GM19438 (cell line): ENCODE measurements at regions not wholly inside any gene's neighbourhood (a gene's known extent, or its start where the extent isn't known, plus 50 kb on each side); places are given as distances from the start of the nearest gene placed in this dataset.

ENCODE experiments used
- ATAC-seq: cut with Tn5 transposase; IDR thresholded peaks from one replicate; pipeline ENCODE4 v1.9.1; 2021; ENCODE audit warnings: low read depth; ENCODE audit not compliant: unreplicated experiment

DNA sequence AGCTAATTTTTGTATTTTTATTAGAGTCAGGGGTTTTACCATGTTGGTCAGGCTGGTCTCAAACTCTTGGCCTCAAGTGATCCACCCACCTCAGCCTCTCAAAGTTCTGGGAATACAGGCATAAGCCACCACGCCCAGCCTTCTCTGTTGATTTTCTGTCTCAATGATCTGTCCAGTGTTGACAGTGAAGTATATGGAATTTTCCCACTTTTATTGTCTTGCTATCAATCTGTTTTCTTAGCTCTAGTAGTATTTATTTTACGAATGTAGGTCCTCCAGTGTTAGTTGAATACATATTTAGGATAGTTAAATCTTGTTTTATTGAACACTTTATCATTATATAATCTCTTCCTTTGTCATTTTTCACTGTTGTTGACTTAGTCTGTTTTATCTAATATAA lies 1603.9 kb downstream of the ADGRL3 start:
- ATAC-seq: no peak

DNA sequence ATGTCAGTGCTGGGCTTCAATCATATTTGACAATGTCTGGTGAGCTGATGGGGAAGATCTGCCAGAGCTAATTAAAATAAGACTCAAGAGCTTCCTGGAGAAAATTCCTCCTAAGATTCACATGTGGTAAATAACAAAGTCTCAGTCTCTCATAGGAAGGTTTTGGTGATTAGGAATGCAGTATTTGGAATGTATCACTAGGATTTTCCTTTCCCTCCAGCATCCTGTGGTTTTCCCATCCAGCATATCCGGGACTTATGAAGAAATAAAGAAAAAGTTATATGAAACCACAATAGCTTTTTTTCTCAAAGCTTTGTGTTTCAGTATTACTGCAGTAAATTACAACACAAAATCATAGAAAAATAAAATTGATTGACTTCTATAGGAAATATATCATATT lies 1597.1 kb downstream of the ADGRL3 start:
- ATAC-seq: no peak

DNA sequence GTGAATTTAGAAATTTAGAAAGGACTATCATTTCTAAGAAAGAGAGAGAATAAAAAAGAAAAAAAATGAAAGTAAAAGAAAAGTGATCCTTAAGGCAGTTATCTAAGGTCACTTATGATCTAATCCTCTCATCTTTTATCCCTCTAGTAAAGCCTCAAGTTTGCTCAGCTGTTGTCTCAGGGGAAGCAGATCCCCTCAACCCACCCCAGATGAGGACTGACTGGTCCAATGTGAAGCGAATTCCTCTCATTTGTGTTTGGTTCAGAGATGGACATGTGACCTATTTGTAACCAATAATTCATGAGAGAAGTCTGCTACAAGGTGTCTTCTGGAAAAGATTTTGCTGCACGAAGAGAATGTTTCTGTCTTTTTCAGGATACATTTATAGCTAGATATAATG lies 1591.3 kb downstream of the ADGRL3 start:
- ATAC-seq: no peak

DNA sequence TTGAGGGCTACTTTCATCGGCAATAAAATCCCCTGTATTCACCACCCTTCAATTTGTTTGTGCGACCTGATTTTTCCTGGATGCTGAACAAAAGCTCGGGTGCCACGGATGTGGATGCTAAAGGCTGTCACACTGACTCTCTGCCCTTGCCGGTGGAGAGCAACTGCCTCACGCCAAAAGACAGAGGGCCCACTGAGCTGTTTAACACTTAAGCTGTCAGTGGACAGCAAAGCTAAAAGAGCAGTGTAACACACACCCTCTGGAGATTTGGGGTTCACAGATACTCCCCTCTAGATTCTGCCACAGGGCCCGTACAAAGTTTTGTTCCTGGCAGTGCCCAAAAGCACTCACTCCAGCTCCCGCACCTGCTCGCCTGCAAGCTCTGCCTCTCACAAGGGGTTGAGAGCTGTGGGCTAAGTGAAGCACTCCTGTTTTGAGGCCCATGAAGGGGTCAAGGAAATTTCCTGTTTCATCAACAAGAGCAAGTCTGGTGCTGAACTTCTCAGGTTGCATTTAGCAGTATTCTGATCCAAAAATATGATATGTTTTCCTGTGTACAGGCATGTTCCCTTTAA lies 1571.9 kb downstream of the ADGRL3 start:
- ATAC-seq: no peak

DNA sequence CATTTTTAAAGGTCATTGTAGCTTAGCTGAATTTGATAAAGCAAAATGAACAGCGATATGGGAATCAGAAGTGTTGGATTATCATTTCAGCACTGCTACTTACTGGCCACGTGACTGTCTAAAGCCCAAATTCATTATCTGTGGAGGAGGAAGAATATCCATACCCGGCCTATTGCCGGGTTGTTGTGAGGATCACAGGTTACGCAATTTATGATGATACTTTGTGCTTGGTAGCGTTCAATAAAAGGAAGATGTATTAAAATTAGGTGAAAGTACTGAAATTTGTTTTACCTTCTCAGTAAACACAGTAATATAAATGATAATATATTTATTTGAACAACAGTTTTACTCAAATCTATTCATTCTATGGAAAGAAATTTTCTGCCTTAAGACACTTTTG lies 1540.2 kb downstream of the ADGRL3 start:
- no peak for ATAC-seq

DNA sequence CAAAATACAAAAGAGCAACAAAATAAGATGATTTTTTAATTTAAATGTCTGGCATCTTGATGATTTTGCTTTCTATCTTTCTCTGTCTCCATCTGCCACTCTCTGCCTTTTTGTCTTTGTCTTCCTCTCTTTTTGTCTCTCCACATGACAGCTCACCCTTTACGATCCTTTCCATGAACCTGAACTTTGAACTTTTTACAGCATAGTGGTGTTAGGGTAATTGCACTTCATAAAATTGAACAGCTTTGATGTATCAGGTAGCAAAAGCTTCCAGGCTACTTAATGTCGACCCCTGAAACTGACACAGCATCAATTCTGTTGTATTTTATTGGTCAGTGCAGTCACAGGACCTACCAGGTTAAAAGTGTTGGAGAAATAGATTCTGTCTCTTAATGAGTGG lies 1517.0 kb downstream of the ADGRL3 start:
- ATAC-seq: no peak

DNA sequence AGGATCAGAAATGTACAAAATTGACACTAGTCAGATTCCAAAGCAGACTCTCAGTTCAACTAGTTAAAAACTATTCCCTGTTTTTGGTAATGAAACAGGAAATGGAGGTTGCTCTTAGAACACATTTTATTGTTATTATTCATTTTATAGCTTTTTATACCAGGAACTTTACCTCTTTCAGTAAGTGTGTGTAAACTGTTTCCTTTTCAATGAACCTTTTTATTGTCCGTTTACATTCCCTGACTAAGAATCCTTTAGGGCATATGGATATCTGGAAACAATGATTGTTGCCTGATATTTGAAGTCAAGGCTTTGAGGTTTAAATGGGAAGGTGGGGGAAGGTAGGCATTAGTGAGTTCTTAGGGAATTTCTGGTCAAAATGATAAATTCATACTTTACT lies 1511.4 kb downstream of the ADGRL3 start:
- ATAC-seq: no peak

DNA sequence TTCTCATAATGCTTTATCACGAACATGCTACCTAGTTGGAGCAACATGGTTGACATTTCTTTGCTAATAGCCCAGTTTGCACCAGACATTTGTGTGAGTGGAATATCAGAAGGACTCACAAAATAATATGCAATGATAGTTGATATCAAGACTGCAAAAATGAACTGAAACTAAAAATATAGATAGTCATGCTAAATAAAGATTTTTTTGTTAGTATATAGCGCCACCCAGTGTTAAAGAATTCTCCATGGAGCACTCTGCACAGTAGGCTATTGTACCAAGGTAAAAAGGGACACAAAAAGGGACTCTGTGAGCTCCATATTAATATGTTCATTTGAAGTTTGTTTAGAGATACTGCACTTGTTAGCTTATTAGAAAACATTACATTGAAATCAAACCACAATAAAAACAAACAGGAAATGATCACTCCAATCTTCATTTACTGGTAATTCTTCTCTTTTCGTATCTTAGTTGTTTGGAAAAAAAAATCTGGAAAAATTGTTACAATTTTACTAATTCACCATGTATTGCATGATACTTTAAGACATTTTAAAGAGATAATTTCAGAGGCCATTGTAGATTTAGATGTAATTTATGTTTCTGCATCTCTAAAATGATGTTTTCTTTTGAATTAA lies 1509.6 kb downstream of the ADGRL3 start:
- ATAC-seq: no peak

DNA sequence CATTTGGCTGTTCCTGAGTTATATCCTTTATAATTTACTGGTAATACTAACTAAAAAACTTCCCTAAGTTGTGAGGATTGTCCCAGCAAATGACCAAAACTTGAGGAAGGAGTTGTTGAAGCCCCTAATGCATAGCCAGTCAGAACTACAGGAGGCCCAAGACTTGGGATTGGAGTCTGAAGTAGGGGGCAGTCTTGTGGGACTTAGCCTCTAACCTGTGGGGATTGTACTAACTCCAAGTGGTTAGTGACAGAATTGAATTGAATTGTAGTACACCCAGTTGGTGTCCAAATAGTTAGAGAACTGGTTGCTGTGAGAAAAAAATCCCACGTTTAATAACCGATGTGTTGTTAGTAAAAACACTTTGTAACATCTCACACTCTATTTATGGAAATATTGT lies 1506.3 kb downstream of the ADGRL3 start:
- ATAC-seq: no peak

DNA sequence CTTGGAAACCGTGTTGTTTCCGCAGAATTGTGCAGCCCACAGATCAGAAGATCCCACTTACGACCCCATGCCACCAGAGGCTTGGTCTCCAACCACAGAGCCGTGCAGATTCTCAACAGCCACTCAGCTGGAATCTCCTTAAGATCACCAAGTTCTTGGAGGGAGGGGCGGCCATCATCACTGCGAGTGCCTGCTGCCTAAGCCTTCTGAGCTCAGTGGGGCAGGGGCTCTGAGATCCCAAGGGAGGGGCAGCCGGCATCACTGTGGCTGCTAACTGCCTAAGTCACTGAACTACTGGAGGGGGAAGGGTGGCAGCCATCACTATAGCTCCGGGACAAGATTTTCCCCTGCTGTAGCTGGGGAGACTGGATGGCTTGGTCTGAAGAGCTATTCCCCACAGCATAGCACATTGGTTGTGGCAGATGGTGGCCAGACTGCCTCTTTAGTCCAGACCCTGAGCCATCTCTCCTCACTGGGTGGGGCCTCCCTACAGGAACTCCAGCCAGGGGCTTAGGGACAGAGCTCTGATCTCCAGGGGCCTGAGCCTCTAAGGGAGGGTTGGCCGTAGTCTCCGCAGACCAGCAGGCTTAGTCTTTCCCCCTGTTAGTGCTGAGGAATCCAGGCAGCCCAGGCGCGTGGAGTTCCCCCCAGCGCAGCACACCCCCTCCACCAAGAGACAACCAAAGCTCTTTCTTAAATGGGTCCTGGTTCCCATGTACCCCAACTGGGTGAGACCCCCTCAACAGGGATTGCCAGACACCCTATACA lies 1483.9 kb downstream of the ADGRL3 start:
- ATAC-seq: no peak

DNA sequence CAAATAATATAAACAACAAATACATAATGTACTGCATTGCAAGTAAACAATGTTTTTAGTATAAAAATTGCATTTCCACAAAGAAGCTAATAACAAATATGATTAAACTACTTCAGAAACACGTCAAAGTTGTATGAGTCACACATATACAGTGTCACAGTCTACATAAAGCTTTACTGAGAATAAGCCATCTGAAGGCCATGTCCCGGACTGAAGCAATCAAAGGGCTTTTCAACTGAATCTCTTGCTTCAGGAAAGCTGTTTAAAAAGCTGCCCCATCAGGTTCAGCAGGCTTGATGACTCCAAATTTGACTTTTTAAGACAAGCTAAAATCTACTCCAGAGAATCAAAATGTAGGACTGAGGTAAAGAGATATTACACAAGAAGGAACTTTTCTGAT lies 1476.8 kb downstream of the ADGRL3 start:
- ATAC-seq: no peak

DNA sequence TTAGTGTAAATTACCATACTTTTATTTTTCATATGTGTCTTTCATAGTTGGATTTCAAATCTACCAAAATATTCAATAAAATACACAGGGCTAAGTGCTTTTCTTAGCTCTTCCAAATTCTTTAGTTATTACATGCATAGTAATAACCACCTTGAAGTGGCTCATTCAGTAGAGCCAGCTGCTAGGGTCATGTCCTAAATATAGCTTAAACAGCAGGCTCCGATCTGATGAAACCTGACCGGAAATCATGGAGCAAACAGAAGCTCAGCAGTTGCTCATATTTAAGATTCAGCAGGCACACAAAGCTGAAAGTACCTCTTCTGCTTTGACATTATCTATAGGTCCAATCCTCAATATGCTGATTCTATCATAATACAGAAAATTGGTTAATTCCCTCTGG lies 1470.4 kb downstream of the ADGRL3 start:
- no peak for ATAC-seq

DNA sequence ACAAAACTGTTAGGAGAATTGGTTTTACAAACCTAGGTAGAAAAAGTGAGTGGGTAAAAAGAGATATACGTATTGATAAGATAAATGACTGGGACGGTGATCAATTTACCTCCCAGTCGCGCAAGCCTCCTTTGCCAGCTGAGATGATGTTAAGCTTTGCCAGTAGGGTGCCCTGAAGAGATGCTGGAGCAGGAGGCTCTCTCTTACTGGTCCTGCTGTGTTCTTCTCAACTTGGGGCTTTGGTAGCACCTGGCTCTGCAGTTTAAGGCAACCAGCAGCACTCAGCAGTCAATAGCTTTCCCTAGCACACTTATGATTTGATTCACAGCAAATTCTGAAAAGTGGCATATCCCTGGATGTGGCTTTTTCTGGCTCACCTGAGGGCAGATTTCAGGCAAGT lies 1461.7 kb downstream of the ADGRL3 start:
- no peak for ATAC-seq

DNA sequence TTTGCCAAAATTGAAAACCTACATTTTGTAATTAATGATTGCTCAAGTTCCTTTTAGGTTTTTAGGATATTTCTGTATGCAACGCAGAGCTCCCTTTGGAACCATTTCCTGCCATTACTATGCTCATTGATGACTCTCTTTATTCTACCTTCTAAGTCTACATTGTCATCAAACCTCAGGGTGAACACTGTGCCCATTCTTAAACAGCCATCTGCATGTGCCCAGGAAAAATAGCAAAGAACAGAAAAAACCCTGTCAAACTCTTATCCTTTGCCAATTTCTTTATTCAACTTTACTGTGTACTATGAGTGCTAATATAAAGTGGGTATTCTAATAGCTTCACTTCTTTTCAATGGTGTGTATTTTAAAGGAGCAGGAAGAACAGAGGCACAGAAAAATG lies 1455.9 kb downstream of the ADGRL3 start:
- no peak for ATAC-seq

DNA sequence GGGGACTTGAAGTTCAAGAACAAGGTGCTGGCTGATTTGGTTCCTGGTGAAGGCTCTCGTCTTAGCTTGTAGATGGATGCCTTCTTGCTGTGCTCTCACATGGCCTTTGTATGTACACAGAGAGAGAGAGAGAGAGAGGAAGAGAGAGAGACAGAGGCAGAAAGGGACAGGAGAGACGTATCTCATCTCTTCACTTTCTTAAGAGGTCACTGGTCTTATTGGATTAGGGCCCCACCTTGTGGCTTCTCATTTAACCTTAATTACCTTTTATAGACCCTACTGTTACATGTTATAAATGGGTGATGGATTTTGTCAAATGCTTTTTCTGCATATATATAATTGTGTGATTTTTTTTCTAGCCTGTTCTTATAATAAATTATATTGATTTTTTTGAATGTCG lies 1444.2 kb downstream of the ADGRL3 start:
- no peak for ATAC-seq

DNA sequence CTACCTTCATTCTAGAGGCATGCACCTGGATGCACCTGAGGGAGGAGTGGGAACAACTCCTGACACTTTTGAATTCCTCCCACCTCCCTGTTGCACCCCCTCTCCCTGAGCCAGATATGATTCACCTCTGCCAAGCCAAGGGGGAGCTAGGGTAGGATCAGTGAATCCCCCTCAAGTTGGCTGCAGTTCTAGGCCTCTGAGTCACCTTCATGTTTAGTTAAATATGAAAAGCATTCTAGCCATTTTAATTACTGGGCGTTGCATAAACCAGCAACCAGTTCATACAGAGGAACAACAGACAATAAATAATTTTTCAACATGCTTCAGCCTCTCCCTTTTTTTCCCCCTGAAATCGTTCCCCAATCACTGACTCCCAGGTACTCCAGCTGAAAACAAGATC lies 1440.2 kb downstream of the ADGRL3 start:
- no peak for ATAC-seq

DNA sequence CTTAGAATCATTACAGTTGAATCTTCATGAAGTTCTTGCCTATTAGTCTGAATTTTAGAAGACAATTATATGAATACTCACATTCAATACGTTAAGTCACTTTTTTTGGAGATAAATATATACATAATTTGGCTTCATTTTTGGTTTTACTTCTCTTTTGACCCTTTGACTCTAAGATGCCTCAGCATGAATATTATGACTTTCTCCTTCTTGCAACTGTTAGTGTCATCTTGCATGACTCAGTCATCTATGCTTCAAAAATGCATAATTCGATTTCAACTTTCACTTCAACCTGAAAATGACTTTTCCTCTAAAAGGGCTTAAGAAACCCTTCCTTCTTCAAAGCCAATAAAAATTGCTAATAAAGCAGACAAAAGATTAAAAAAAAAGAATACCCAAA lies 1427.5 kb downstream of the ADGRL3 start:
- no peak for ATAC-seq

DNA sequence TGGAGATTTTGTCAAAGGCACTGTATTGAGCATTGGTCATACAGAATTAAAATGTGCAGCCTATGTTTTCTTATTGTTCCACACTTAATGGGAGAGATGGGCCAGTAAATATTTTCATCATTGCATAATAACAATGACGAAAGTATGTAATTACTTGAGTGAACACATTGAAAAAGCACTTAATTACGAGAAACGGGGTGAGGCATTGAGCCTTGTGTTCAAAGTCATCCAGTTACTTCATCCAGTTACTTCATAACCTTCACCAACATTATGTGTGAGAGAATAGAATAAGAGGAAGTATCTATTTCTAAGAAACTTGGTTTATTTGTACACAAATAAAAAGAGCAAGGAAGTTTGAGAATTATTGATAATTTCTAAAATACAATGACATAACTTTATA lies 1427.0 kb downstream of the ADGRL3 start:
- ATAC-seq: no peak

DNA sequence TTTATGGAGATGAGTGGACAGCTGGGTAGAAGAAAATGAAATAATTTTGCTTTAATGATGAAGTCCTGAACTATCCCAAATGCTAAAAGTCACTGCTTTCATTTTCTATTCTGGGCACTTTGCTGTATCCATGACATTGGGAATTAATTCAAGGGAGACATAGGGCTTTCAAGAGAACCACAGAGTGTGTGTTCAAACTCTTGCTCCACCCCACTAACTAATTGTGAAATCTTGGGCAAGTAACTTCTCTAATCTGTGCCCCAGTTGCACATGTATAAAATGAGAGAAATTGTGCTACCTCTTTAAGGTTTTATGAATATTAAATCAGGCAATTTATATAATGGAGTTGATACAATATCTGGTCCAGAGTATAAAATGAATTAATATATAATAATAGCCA lies 1422.0 kb downstream of the ADGRL3 start:
- no peak for ATAC-seq

DNA sequence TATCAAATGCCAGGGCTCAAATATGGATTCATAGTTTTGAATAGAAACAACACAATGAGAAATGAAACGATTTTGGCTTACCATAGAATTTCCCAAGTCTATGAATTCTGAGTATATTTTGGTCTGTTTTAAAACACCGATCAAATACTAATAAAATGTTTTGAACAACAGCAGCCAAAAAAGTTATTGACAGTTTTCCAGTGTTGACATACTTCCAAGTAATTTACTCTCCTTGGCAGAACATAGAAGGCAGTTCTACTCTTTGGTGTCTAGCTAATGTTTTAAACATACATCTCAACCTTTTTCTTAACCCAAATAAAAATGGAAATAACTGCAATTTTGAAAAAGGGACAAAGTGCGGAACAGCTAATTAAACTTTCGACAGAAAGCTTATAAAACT lies 1419.8 kb downstream of the ADGRL3 start:
- no peak for ATAC-seq

DNA sequence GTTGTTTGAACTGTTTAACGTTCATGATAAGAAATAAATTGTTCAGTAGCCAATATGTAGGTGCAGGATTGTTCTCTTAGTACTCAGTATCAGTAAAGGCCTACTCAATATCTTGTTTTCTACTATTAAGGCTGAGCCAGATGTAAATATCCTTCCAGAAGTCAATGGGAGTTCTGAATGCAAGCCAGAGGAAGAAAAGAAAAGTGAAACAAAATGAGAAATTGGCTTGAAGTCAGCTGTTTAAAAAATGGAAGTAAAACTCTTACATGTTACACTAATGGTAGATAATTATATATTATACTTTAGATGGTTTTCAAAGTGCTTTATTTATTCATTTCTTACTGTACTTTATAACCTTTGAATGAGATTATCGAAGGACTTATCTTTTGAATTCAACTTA lies 1417.9 kb downstream of the ADGRL3 start:
- ATAC-seq: no peak

DNA sequence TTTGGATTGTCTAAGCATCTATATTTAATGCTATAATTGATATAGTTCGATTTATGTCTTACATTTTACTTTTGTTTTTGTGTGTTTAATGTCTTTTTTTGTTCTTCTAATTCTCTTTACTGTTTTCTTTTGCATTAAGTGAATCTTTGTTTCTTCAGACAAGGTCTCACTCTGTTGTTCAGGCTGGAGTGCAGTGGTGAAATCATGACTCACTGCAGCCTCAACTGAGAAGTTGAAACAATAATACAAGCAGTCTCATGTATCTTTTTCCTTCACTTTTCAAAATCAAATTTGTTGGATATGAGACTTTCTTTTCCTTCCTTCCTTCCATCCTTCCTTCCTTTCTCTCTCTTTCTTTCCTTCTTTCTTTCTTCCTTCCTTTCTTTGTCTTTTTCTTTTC lies 1401.6 kb downstream of the ADGRL3 start:
- no peak for ATAC-seq
